ENCODE measurements at regions not wholly inside any gene's neighbourhood (a gene's known extent, or its start where the extent isn't known, plus 50 kb on each side); places are given as distances from the start of the nearest gene placed in this dataset.
A peak's percentile ranks its signal among the peaks of the same experiment; 100 is the strongest.
"Not testable (repeated sequence)": the region's sequence is repeated elsewhere in the genome, so short reads cannot be mapped to it uniquely, and the experiment has no call there.

DNA sequence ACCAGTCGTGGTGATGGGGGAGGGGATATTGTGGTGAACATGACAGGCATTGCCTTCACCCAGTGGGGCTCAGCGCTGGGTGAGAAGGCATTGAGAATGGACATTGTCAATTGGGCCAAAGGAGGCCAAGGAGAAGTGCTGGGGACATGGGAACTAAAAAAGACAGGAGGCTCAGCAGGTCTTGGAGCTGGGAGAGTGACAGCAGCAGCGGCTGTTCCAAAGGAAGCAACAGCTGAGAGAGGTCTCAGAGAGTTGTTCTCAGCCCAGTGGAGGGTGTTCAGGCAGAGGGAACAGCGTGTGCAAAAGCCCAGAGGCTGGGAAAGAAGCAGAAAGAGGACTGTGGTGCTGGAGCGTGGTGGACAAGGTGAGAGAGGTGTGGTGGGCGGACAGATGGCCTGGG, 56.6 kb upstream of the ASNS start:
- H3K4me3 ChIP-seq (ENCODE audit: low read depth, low read length); H3K4me1 ChIP-seq (ENCODE audit: control insufficient read depth, insufficient read depth, low read length); H3K27me3 ChIP-seq (ENCODE audit: control insufficient read depth, insufficient read depth, low read length); H3K27ac ChIP-seq (ENCODE audit: low read depth, low read length); DNase-seq (ENCODE audit: low read depth in 4 of 6, low spot score in 6 of 6); H3K9me3 ChIP-seq (ENCODE audit: control insufficient read depth, insufficient read depth, low read length); H3K36me3 ChIP-seq (ENCODE audit: control insufficient read depth, insufficient read depth, low read length): not testable (repeated sequence)
- WGBS (ENCODE audit: insufficient coverage) = 100% methylated on average over 3 of the region's 6 CpGs

GRCh38 chr7:97927790-97928748, 55.9 kb upstream of the ASNS start:
- WGBS (ENCODE audit: insufficient coverage) = under 1% methylated on average over 59 of the region's 80 CpGs
- H3K4me3 ChIP-seq (ENCODE audit: low read depth, low read length) = peak overlapping the region; percentile 37
- peak; percentile 22 to 85 (median 51) for DNase-seq (ENCODE audit: low read depth in 4 of 6, low spot score in 6 of 6)
- H3K27ac ChIP-seq (ENCODE audit: low read depth, low read length); H3K36me3 ChIP-seq (ENCODE audit: control insufficient read depth, insufficient read depth, low read length); H3K9me3 ChIP-seq (ENCODE audit: control insufficient read depth, insufficient read depth, low read length); H3K27me3 ChIP-seq (ENCODE audit: control insufficient read depth, insufficient read depth, low read length); H3K4me1 ChIP-seq (ENCODE audit: control insufficient read depth, insufficient read depth, low read length): not testable (repeated sequence)
